OCI-LY3 (cell line): ENCODE measurements at regions not wholly inside any gene's neighbourhood (a gene's known extent, or its start where the extent isn't known, plus 50 kb on each side); places are given as distances from the start of the nearest gene placed in this dataset.

Experiments
- H2AFZ ChIP-seq: fragments of 200-600, 300-600 bp; shearing (Covaris generic); 2 replicates; pipeline ENCODE4 v1.6.0; 2014; ENCODE audit warnings: antibody characterized with exemption, low read depth, low read length
- H3K27ac ChIP-seq: fragments of 200-600, 300-600 bp; sonication (generic); 2 replicates; pipeline ENCODE4 v1.5.1; 2014; ENCODE audit warnings: mild to moderate bottlenecking, low read length, moderate library complexity, mixed read lengths
- H3K27me3 ChIP-seq: fragments of 200-600, 300-600 bp; sonication (generic); 2 replicates; pipeline ENCODE4 v1.6.1; 2014; ENCODE audit warnings: low read depth, low read length, mixed read lengths
- H3K36me3 ChIP-seq: fragments of 200-600, 300-600 bp; sonication (generic); replicated peaks from 2 replicates; pipeline ENCODE3; 2014; ENCODE audit warnings: low read depth, low read length, mixed read lengths
- H3K4me1 ChIP-seq: fragments of 300-600, 200-600 bp; sonication (generic); 2 replicates; pipeline ENCODE4 v1.6.1; 2014; ENCODE audit warnings: low read length, mixed read lengths
- H3K4me2 ChIP-seq: fragments of 200-600, 300-600 bp; sonication (generic); 2 replicates; pipeline ENCODE4 v1.6.1; 2014; ENCODE audit warnings: low read length, mixed read lengths
- H3K4me3 ChIP-seq: fragments of 300-600, 200-600 bp; sonication (generic); 2 replicates; pipeline ENCODE4 v1.5.1; 2014; ENCODE audit warnings: antibody characterized with exemption, mild to moderate bottlenecking, low read length, moderate library complexity
- H3K79me2 ChIP-seq: fragments of 300-600, 200-600 bp; shearing (Covaris generic); 2 replicates; pipeline ENCODE4 v1.6.1; 2014; ENCODE audit warnings: mild to moderate bottlenecking, low read length, mixed read lengths
- H3K9ac ChIP-seq: fragments of 300-600, 200-600 bp; shearing (Covaris generic); 2 replicates; pipeline ENCODE4 v1.6.0; 2014; ENCODE audit warnings: mild to moderate bottlenecking, low read length, moderate library complexity
- H3K9me3 ChIP-seq: fragments of 200-600, 300-600 bp; shearing (Covaris generic); 2 replicates; pipeline ENCODE4 v1.6.1; 2014; ENCODE audit warnings: low read length, mixed read lengths; ENCODE audit not compliant: insufficient read depth
- H4K20me1 ChIP-seq: fragments of 200-600, 300-600 bp; sonication (generic); 2 replicates; pipeline ENCODE4 v1.6.1; 2016; ENCODE audit warnings: low read length, mixed read lengths; ENCODE audit not compliant: insufficient read depth
- EZH2phosphoT487 ChIP-seq: fragments of 200-600 bp; shearing (Covaris generic); IDR thresholded peaks from 2 replicates; pipeline ENCODE4 v1.6.1; 2018; ENCODE audit warnings: antibody characterized with exemption, mixed run types, low read depth
- TF ChIP-seq, protein P1 (sequence below): fragments of 200-600, 300-600 bp; sonication (generic); IDR thresholded peaks from 2 replicates; pipeline ENCODE4 v1.5.1; 2014; ENCODE audit warnings: antibody characterized with exemption, low read length, low read depth

DNA sequence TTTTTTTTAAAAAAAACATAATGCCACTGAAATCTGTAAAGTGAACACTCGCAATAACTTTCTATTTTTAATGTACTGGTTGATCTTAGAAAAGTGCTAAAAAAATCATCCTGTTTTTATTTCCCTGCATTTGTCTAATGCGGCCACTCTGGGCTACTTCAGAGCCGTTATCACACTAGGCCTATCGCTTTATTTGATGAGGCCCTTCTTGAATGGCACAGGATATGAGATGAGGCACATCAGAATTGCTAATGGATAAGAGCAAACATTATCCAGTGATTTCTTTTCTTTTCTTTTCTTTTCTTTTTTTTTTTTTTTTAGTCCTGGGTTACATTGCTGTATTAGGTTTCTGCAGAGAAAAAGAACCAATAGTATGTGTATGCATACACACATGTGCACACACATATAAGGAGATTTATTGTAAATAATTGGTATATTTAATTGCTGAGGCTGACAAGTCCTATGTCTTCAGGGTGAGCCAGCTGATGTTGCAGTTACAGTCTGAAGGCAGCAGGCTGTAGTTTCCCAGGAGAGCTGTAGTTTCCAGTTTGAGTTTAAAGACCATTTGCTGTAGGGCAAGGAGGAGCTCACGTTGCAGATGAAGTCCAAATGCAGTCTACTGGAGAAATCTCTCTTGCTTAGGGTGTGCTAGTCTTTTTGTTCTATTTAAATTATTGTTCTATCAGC is 391.7 kb downstream of the MED10 start:
- H3K9ac ChIP-seq = no peak overlapping the region
- no peak overlapping the region for H3K4me2 ChIP-seq
- no peak overlapping the region for H3K4me3 ChIP-seq
- TF ChIP-seq, protein P1, sequence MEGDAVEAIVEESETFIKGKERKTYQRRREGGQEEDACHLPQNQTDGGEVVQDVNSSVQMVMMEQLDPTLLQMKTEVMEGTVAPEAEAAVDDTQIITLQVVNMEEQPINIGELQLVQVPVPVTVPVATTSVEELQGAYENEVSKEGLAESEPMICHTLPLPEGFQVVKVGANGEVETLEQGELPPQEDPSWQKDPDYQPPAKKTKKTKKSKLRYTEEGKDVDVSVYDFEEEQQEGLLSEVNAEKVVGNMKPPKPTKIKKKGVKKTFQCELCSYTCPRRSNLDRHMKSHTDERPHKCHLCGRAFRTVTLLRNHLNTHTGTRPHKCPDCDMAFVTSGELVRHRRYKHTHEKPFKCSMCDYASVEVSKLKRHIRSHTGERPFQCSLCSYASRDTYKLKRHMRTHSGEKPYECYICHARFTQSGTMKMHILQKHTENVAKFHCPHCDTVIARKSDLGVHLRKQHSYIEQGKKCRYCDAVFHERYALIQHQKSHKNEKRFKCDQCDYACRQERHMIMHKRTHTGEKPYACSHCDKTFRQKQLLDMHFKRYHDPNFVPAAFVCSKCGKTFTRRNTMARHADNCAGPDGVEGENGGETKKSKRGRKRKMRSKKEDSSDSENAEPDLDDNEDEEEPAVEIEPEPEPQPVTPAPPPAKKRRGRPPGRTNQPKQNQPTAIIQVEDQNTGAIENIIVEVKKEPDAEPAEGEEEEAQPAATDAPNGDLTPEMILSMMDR = no peak
- no peak for TF ChIP-seq EZH2phosphoT487
- H4K20me1 ChIP-seq = no peaks in the 10 kb centered on the region
- no peak overlapping the region for H2AFZ ChIP-seq
- no peaks in the 10 kb centered on the region for H3K9me3 ChIP-seq
- no peaks in the 10 kb centered on the region for H3K79me2 ChIP-seq
- H3K27me3 ChIP-seq = no peaks in the 10 kb centered on the region
- H3K27ac ChIP-seq = no peak overlapping the region
- no peaks in the 10 kb centered on the region for H3K4me1 ChIP-seq
- H3K36me3 ChIP-seq = no peaks in the 10 kb centered on the region

DNA sequence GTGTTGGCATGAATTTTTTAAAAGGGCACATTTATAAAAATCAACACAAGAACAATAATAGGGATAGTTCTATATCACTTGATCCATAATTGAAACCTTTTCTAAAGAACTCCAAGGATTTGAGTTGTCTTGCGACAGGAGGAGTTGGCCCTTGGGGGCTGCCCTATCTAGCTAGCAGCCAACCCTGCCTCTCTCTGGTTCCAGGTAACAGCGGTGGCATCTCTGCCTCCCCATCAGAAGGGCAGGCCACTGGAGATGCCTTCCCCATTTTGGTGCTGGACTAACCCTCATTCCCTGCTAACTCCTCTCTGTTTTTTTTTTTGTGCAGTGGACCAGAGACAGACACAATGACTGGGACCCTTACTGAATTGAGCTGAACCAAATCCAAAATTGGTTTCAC is 393.0 kb downstream of the MED10 start:
- H3K27ac ChIP-seq = no peak overlapping the region
- no peaks in the 10 kb centered on the region for H3K79me2 ChIP-seq
- no peaks in the 10 kb centered on the region for H3K9me3 ChIP-seq
- H4K20me1 ChIP-seq = no peaks in the 10 kb centered on the region
- no peak overlapping the region for H2AFZ ChIP-seq
- TF ChIP-seq, protein P1 = no peak
- no peak for TF ChIP-seq EZH2phosphoT487
- H3K4me3 ChIP-seq = no peak overlapping the region
- no peak overlapping the region for H3K4me2 ChIP-seq
- no peaks in the 10 kb centered on the region for H3K36me3 ChIP-seq
- no peaks in the 10 kb centered on the region for H3K4me1 ChIP-seq
- no peaks in the 10 kb centered on the region for H3K27me3 ChIP-seq
- H3K9ac ChIP-seq = no peak overlapping the region

DNA sequence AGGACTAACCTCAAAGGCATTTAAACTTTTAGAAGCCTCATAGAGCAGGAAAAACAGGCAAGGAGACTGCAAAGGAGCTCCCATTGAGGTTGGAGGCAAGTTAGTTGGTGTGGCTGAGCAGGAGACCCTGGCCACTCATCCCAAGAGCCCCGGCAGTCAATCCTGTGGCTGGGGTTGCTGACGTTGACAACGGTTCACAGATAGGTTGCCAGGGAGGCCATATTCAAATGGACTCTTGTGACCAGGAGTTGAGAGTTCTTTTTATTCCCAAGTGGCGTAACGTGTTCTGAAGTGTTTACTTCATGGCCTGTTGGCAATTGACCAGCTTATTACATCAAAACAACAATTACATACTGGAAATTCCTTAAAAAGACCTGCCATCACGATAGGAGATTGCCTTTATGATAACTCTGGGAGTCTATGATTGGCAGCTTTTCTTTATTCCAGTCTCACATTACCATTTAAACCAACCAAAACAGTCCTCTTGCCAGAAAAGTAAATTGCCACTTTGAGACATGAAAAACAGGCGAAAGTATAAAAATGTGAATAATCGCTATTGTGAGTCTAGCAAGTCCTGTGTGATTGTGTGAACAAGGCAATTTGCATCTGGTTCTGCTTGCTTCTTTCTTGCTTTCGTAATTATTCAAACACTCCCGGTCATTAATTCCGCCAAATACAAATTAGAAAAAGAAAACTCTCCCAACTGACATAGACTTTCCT is 394.9 kb downstream of the MED10 start:
- no peaks in the 10 kb centered on the region for H3K9me3 ChIP-seq
- no peaks in the 10 kb centered on the region for H4K20me1 ChIP-seq
- no peak overlapping the region for H3K4me3 ChIP-seq
- TF ChIP-seq, protein P1 = no peak
- no peak for TF ChIP-seq EZH2phosphoT487
- H3K4me2 ChIP-seq = no peak overlapping the region
- H3K27ac ChIP-seq = no peak overlapping the region
- no peaks in the 10 kb centered on the region for H3K36me3 ChIP-seq
- no peaks in the 10 kb centered on the region for H3K4me1 ChIP-seq
- H3K27me3 ChIP-seq = no peaks in the 10 kb centered on the region
- H3K79me2 ChIP-seq = no peaks in the 10 kb centered on the region
- H2AFZ ChIP-seq = no peak overlapping the region
- no peak overlapping the region for H3K9ac ChIP-seq

DNA sequence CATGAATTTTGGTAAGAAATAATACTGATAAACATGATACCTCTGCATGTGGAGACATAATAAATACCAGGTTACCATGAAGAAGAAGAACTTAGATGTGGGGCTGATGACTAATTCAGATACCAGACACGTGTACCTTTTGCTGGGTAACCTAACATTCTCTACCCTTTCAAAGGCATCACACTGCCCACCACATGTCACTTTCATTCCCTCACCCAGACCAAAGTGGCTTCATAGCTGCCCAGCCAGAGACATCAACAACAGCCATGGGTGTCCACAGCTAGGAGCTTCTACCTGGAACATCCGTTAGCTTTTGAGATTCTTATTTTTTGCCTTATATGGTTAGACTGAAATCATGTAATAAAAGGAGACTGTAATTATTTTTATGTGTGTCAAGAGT is 396.8 kb downstream of the MED10 start:
- Histone ChIP-seq H3K4me1 (no peaks in the 10 kb centered on the region), H2AFZ (no peak overlapping the region), H3K27ac (no peak overlapping the region), H3K4me3 (no peak overlapping the region), H3K4me2 (no peak overlapping the region), H4K20me1 (no peaks in the 10 kb centered on the region), H3K27me3 (no peaks in the 10 kb centered on the region), H3K9me3 (no peaks in the 10 kb centered on the region), H3K36me3 (no peaks in the 10 kb centered on the region), H3K79me2 (no peaks in the 10 kb centered on the region), H3K9ac (no peak overlapping the region)
- TF ChIP-seq, protein P1 = no peak
- TF ChIP-seq EZH2phosphoT487 = no peak
